ENCODE measurements at regions not wholly inside any gene's neighbourhood (a gene's known extent, or its start where the extent isn't known, plus 50 kb on each side); places are given as distances from the start of the nearest gene placed in this dataset.
A peak's percentile ranks its signal among the peaks of the same experiment; 100 is the strongest.

GRCh38 chr3:193023218-193023617 is 105.6 kb upstream of the MB21D2 start (continued):
- TF ChIP-seq ZSCAN23 (tag by site-specific recombination; IDR thresholded peaks at IDR 0.05) (no peak), ZNF140 (tag by site-specific recombination; IDR thresholded peaks at IDR 0.05) (no peak), ZNF521 (tag by site-specific recombination; IDR thresholded peaks at IDR 0.05) (no peak), ZBTB21 (tag by site-specific recombination; IDR thresholded peaks at IDR 0.05) (no peak), HOXC10 (CRISPR knock-in tag; IDR thresholded peaks at IDR 0.05) (no peak), KLF8 (tag by site-specific recombination; IDR thresholded peaks at IDR 0.05) (no peak), EGR2 (tag by site-specific recombination; IDR thresholded peaks at IDR 0.05; ENCODE audit: low read depth) (no peak), ZNF692 (tag by site-specific recombination; IDR thresholded peaks at IDR 0.05) (no peak)

DNA sequence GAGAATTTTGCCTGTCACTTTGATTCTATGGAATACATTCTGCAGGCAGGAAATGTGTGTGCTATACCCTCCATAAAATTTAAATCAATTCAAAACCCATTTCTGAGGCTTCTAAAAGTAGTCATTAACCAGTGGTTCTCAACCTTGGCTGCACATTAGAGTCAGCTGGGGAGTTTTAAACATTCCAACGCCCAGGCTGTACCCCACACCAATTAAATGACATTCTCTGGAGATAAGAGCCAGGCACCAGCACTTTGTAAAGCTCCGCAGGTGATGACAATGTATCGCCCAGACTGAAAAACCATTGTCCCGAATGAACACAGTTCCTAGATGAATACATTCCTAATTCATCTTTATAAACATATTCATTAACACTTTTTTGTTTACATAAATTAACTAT is 110.6 kb upstream of the MB21D2 start:
- POLR2A ChIA-PET = no interaction called here

DNA sequence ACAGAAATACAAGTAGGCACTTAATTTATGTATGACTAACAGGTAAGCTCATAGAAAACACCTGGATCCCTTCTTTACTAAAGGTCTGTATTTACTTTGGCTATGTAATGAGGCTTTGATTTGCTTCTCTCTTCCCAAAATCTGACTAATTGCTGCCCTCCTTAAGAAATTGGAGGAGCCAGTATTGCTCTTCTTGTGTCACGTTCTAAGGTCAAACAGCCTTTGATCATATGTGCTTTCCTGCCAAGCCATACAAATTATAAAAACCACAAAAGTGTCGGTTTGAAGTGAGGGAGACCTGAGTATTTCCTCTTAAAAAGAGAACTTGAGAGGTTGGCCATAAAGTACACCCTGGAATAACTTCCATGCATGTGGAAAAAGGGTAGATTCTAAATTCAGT is 112.1 kb upstream of the MB21D2 start:
- H3K36me3 ChIP-seq (ENCODE audit: control insufficient read depth in 2 of 2, insufficient read depth in 1 of 2, low read length in 2 of 2) = no peaks in the 10 kb centered on the region
- ChIA-PET CTCF (no interaction called here), POLR2A (no interaction called here)
- no peak for TF ChIP-seq ZNF510 (tag by site-specific recombination; IDR thresholded peaks at IDR 0.05; ENCODE audit: insufficient replicate concordance)
- TF ChIP-seq, protein P1, sequence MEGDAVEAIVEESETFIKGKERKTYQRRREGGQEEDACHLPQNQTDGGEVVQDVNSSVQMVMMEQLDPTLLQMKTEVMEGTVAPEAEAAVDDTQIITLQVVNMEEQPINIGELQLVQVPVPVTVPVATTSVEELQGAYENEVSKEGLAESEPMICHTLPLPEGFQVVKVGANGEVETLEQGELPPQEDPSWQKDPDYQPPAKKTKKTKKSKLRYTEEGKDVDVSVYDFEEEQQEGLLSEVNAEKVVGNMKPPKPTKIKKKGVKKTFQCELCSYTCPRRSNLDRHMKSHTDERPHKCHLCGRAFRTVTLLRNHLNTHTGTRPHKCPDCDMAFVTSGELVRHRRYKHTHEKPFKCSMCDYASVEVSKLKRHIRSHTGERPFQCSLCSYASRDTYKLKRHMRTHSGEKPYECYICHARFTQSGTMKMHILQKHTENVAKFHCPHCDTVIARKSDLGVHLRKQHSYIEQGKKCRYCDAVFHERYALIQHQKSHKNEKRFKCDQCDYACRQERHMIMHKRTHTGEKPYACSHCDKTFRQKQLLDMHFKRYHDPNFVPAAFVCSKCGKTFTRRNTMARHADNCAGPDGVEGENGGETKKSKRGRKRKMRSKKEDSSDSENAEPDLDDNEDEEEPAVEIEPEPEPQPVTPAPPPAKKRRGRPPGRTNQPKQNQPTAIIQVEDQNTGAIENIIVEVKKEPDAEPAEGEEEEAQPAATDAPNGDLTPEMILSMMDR (tag by site-specific recombination; IDR thresholded peaks at IDR 0.05) = no peak
- 0 out of 2 replicates have a peak, but pooled peaks have one; percentile 19 for TF ChIP-seq WT1 (tag by site-specific recombination; IDR thresholded peaks at IDR 0.05)
- TF ChIP-seq, protein P2, sequence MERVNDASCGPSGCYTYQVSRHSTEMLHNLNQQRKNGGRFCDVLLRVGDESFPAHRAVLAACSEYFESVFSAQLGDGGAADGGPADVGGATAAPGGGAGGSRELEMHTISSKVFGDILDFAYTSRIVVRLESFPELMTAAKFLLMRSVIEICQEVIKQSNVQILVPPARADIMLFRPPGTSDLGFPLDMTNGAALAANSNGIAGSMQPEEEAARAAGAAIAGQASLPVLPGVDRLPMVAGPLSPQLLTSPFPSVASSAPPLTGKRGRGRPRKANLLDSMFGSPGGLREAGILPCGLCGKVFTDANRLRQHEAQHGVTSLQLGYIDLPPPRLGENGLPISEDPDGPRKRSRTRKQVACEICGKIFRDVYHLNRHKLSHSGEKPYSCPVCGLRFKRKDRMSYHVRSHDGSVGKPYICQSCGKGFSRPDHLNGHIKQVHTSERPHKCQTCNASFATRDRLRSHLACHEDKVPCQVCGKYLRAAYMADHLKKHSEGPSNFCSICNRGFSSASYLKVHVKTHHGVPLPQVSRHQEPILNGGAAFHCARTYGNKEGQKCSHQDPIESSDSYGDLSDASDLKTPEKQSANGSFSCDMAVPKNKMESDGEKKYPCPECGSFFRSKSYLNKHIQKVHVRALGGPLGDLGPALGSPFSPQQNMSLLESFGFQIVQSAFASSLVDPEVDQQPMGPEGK (tag by site-specific recombination; IDR thresholded peaks at IDR 0.05) = no peak
- TF ChIP-seq ZBTB8A (tag by site-specific recombination; IDR thresholded peaks at IDR 0.05) = no peak
- TF ChIP-seq GFI1B (tag by site-specific recombination; IDR thresholded peaks at IDR 0.05) = 0 out of 2 replicates have a peak, but pooled peaks have one; percentile 13
- TF ChIP-seq ZNF843 (tag by site-specific recombination; IDR thresholded peaks at IDR 0.05) = 0 out of 2 replicates have a peak, but pooled peaks have one; percentile 41
- no peak for TF ChIP-seq ZNF19 (tag by site-specific recombination; IDR thresholded peaks at IDR 0.05; ENCODE audit: low read depth)
- no peak for TF ChIP-seq ZNF654 (tag by site-specific recombination; IDR thresholded peaks at IDR 0.05; ENCODE audit: low read depth)
- no peak for TF ChIP-seq ZNF2 (tag by site-specific recombination; IDR thresholded peaks at IDR 0.05)
- no peak for TF ChIP-seq GLI2 (tag by site-specific recombination; IDR thresholded peaks at IDR 0.05; ENCODE audit: borderline replicate concordance, low read depth)
- no peak for TF ChIP-seq SP2 (tag by site-specific recombination; IDR thresholded peaks at IDR 0.05)
- TF ChIP-seq, protein P3, sequence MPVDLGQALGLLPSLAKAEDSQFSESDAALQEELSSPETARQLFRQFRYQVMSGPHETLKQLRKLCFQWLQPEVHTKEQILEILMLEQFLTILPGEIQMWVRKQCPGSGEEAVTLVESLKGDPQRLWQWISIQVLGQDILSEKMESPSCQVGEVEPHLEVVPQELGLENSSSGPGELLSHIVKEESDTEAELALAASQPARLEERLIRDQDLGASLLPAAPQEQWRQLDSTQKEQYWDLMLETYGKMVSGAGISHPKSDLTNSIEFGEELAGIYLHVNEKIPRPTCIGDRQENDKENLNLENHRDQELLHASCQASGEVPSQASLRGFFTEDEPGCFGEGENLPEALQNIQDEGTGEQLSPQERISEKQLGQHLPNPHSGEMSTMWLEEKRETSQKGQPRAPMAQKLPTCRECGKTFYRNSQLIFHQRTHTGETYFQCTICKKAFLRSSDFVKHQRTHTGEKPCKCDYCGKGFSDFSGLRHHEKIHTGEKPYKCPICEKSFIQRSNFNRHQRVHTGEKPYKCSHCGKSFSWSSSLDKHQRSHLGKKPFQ (tag by site-specific recombination; IDR thresholded peaks at IDR 0.05) = no peak
- peak; percentile 65 for TF ChIP-seq KLF8 (tag by site-specific recombination; IDR thresholded peaks at IDR 0.05)
- TF ChIP-seq ZNF211 (tag by site-specific recombination; IDR thresholded peaks at IDR 0.05; ENCODE audit: low read depth) = no peak
- no peak for TF ChIP-seq ZNF768 (tag by site-specific recombination; IDR thresholded peaks at IDR 0.05)
- TF ChIP-seq SCRT1 (tag by site-specific recombination; IDR thresholded peaks at IDR 0.05; ENCODE audit: borderline replicate concordance) = no peak
- TF ChIP-seq ZNF311 (tag by site-specific recombination; IDR thresholded peaks at IDR 0.05; ENCODE audit: borderline replicate concordance) = no peak
- no peak for TF ChIP-seq ZNF433 (tag by site-specific recombination; IDR thresholded peaks at IDR 0.05; ENCODE audit: low read depth)
- no peak for TF ChIP-seq SETDB1 (IDR thresholded peaks at IDR 0.05; ENCODE audit: insufficient read length, low read length)

More for the DNA sequence above, 110.6 kb upstream of the MB21D2 start:
- CTCF ChIA-PET = interaction anchor here (0.7 kb wide), 1 partner anchor 12 kb away, joined by 4 read pairs; no protein-coding TSS in a partner anchor
- TF ChIP-seq ZNF776 (tag by site-specific recombination; IDR thresholded peaks at IDR 0.05; ENCODE audit: borderline replicate concordance) = no peak
- TF ChIP-seq ZNF629 (tag by site-specific recombination; IDR thresholded peaks at IDR 0.05) = no peak
- TF ChIP-seq ZNF658 (tag by site-specific recombination; IDR thresholded peaks at IDR 0.05) = no peak
- no peak for TF ChIP-seq ZNF747 (tag by site-specific recombination; IDR thresholded peaks at IDR 0.05)
- no peak for TF ChIP-seq ZNF155 (tag by site-specific recombination; IDR thresholded peaks at IDR 0.05)
- no peak for TF ChIP-seq KLF10 (tag by site-specific recombination; IDR thresholded peaks at IDR 0.05)
- no peak for TF ChIP-seq ZNF138 (tag by site-specific recombination; IDR thresholded peaks at IDR 0.05; ENCODE audit: borderline replicate concordance)
- Histone ChIP-seq H3K4me3 (ENCODE audit: low read depth, low read length) (no peak overlapping the region), H3K36me3 (ENCODE audit: control insufficient read depth in 2 of 2, insufficient read depth in 1 of 2, low read length in 2 of 2) (no peaks in the 10 kb centered on the region), H3K9me3 (ENCODE audit: control insufficient read depth, insufficient read depth, low read depth, low read length) (no peaks in the 10 kb centered on the region), H3K27ac (ENCODE audit: extremely low read depth, low read depth, low read length) (no peak overlapping the region), H3K4me1 (ENCODE audit: control insufficient read depth, insufficient read depth, low read length) (0 out of 2 replicates have a peak, but pooled peaks cover 3% of the 10 kb centered on the region)

More for the DNA sequence above, 112.1 kb upstream of the MB21D2 start:
- no peak overlapping the region for H3K4me3 ChIP-seq (ENCODE audit: low read depth, low read length)
- H3K27ac ChIP-seq (ENCODE audit: extremely low read depth, low read depth, low read length) = no peak overlapping the region
- H3K9me3 ChIP-seq (ENCODE audit: control insufficient read depth, insufficient read depth, low read depth, low read length) = no peaks in the 10 kb centered on the region
- 0 out of 2 replicates have a peak, but pooled peaks cover 3% of the 10 kb centered on the region for H3K4me1 ChIP-seq (ENCODE audit: control insufficient read depth, insufficient read depth, low read length)
